HepG2 (cell line): ENCODE measurements at regions not wholly inside any gene's neighbourhood (a gene's known extent, or its start where the extent isn't known, plus 50 kb on each side); places are given as distances from the start of the nearest gene placed in this dataset.

Experiments used
- EZH2 ChIP-seq: conservative IDR thresholded peaks from 2 replicates; pipeline ENCODE4 v1.6.1; 2012; ENCODE audit warnings: mild to moderate bottlenecking, low read depth, low read length, moderate library complexity
- FIP1L1 ChIP-seq: fragments of 200-400 bp; formaldehyde crosslinking; IDR thresholded peaks from 2 replicates; pipeline ENCODE4 v1.6.1; 2018; ENCODE audit warnings: low read depth, mild to moderate bottlenecking, low read length, moderate library complexity, borderline replicate concordance; ENCODE audit not compliant: insufficient read depth
- FOXO1 ChIP-seq: sonication (generic); formaldehyde crosslinking; IDR thresholded peaks from 2 replicates; pipeline ENCODE4 v1.4.0; 2020; ENCODE audit warnings: missing genetic modification reagents
- FOXP1 ChIP-seq, 2 experiments: fragments of 450-650 bp in 1 of 2; IDR thresholded peaks; 2 replicates each; pipeline ENCODE4 v1.6.1; 2017 to 2018; ENCODE audit warnings: antibody characterized with exemption in 1 of 2
- HDAC2 ChIP-seq: sonication (generic); formaldehyde crosslinking; IDR thresholded peaks from 2 replicates; pipeline ENCODE4 v1.4.0; 2020; ENCODE audit warnings: missing genetic modification reagents
- JUND ChIP-seq: sonication (generic); formaldehyde crosslinking; IDR thresholded peaks from 2 replicates; pipeline ENCODE4 v1.8.0; 2022; ENCODE audit warnings: mild to moderate bottlenecking, missing genetic modification reagents
- KLF16 ChIP-seq, 2 experiments: sonication (generic) in 1 of 2; formaldehyde crosslinking in 1 of 2; IDR thresholded peaks; 2 replicates each; pipeline versions ENCODE4 v1.6.1 to v1.8.0; 2016 to 2023; ENCODE audit warnings: missing genetic modification reagents in 2 of 2, missing compliant biosample characterization in 1 of 2
- KLF6 ChIP-seq: IDR thresholded peaks from 2 replicates; pipeline ENCODE4 v1.8.0; 2016; ENCODE audit warnings: missing biosample characterization, missing genetic modification reagents
- NFKBIZ ChIP-seq: IDR thresholded peaks from 2 replicates; pipeline ENCODE4 v1.6.1; 2018; ENCODE audit warnings: missing genetic modification reagents, missing compliant biosample characterization
- NR2F2 ChIP-seq: IDR thresholded peaks from 2 replicates; pipeline ENCODE4 v1.6.1; 2012; ENCODE audit warnings: low read depth, inconsistent platforms, borderline replicate concordance
- PCBP1 ChIP-seq: fragments of 200-400 bp; formaldehyde crosslinking; IDR thresholded peaks from 2 replicates; pipeline ENCODE4 v1.6.1; 2017; ENCODE audit warnings: mild to moderate bottlenecking, low read depth, low read length, borderline replicate concordance
- THYN1 ChIP-seq: sonication (generic); formaldehyde crosslinking; IDR thresholded peaks from 2 replicates; pipeline ENCODE4 v1.8.1; 2023; ENCODE audit warnings: low read depth, mild to moderate bottlenecking, moderate library complexity, missing genetic modification reagents, borderline replicate concordance
- ZNF121 ChIP-seq: sonication (generic); formaldehyde crosslinking; IDR thresholded peaks from 2 replicates; pipeline ENCODE4 v1.5.0; 2020; ENCODE audit warnings: mild to moderate bottlenecking, missing genetic modification reagents
- ZNF530 ChIP-seq: sonication (generic); formaldehyde crosslinking; IDR thresholded peaks from 2 replicates; pipeline ENCODE4 v1.5.0; 2020; ENCODE audit warnings: low read depth, mild to moderate bottlenecking, missing genetic modification reagents
- TF ChIP-seq, protein P1 (sequence below): IDR thresholded peaks from 2 replicates; pipeline ENCODE4 v1.6.1; 2012; ENCODE audit warnings: low read length, improper control_type of control experiment
- TF ChIP-seq, protein P2 (sequence below): sonication (generic); formaldehyde crosslinking; conservative IDR thresholded peaks from 2 replicates; pipeline ENCODE4 v1.4.0; 2020; ENCODE audit warnings: missing genetic modification reagents
- TF ChIP-seq, protein P3 (sequence below): sonication (generic); formaldehyde crosslinking; conservative IDR thresholded peaks from 2 replicates; pipeline ENCODE4 v1.8.0; 2022; ENCODE audit warnings: mild to moderate bottlenecking, moderate library complexity, missing genetic modification reagents
- TF ChIP-seq, protein P4 (sequence below), 2 experiments: sonication (generic) in 1 of 2; formaldehyde crosslinking in 1 of 2; IDR thresholded peaks; 2 replicates each; pipeline versions ENCODE4 v1.4.0 to v1.6.1; 2016 to 2020; ENCODE audit warnings: borderline replicate concordance in 1 of 2, low read depth in 1 of 2, mild to moderate bottlenecking in 1 of 2, missing genetic modification reagents in 1 of 2

DNA sequence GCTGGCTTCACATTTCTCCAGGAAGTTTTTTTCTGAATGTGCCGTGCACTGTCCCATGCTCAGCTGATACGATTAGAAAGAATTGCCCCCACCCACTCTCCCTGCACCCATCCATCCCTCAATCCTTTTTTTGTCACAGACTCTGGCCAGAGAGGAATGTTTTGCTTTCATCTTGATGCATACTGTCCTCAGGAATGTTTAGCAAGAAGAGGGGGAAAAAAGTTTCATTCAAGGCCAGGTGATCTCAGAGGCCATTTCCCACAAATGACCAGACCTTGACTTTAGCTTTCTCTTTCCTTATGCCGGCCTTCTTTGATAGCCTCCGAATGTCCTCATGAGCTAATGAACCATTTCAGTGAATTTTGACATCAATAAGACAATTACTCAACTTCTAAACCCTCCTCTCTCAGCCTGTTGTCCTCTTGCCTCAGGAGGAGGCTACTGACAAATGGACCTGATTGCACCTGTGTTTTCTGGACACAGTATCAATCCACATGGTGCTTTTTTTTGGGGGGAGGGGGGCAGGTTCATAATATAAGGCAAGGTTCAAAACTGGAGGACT is 105.0 kb upstream of the KLF6 start (continued):
- TF ChIP-seq, protein P1, sequence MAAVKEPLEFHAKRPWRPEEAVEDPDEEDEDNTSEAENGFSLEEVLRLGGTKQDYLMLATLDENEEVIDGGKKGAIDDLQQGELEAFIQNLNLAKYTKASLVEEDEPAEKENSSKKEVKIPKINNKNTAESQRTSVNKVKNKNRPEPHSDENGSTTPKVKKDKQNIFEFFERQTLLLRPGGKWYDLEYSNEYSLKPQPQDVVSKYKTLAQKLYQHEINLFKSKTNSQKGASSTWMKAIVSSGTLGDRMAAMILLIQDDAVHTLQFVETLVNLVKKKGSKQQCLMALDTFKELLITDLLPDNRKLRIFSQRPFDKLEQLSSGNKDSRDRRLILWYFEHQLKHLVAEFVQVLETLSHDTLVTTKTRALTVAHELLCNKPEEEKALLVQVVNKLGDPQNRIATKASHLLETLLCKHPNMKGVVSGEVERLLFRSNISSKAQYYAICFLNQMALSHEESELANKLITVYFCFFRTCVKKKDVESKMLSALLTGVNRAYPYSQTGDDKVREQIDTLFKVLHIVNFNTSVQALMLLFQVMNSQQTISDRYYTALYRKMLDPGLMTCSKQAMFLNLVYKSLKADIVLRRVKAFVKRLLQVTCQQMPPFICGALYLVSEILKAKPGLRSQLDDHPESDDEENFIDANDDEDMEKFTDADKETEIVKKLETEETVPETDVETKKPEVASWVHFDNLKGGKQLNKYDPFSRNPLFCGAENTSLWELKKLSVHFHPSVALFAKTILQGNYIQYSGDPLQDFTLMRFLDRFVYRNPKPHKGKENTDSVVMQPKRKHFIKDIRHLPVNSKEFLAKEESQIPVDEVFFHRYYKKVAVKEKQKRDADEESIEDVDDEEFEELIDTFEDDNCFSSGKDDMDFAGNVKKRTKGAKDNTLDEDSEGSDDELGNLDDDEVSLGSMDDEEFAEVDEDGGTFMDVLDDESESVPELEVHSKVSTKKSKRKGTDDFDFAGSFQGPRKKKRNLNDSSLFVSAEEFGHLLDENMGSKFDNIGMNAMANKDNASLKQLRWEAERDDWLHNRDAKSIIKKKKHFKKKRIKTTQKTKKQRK = no peak
- TF ChIP-seq NR2F2 (no peak), KLF6 (CRISPR knock-in tag) (no peak), FIP1L1 (no peak), HDAC2 (CRISPR knock-in tag) (peak; percentile 94), THYN1 (no peak), PCBP1 (no peak), ZNF530 (CRISPR knock-in tag) (no peak), FOXP1 (IDR thresholded peaks at IDR 0.05) (no peak), FOXP1 (CRISPR knock-in tag; IDR thresholded peaks at IDR 0.05) (peak; percentile 71), EZH2 (no peak), NFKBIZ (peak; percentile 82), ZNF121 (no peak), FOXO1 (CRISPR knock-in tag) (peak; percentile 88), KLF16 (CRISPR knock-in tag; IDR thresholded peaks at IDR 0.05) (peak in 1 of 2 experiments; percentile 34; a peak in 2 of 4 replicates), JUND (CRISPR knock-in tag) (peak; percentile 82; the same call in 1 of the 2 replicates)
- TF ChIP-seq, protein P2, sequence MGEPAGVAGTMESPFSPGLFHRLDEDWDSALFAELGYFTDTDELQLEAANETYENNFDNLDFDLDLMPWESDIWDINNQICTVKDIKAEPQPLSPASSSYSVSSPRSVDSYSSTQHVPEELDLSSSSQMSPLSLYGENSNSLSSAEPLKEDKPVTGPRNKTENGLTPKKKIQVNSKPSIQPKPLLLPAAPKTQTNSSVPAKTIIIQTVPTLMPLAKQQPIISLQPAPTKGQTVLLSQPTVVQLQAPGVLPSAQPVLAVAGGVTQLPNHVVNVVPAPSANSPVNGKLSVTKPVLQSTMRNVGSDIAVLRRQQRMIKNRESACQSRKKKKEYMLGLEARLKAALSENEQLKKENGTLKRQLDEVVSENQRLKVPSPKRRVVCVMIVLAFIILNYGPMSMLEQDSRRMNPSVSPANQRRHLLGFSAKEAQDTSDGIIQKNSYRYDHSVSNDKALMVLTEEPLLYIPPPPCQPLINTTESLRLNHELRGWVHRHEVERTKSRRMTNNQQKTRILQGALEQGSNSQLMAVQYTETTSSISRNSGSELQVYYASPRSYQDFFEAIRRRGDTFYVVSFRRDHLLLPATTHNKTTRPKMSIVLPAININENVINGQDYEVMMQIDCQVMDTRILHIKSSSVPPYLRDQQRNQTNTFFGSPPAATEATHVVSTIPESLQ (CRISPR knock-in tag) = no peak
- TF ChIP-seq, protein P3, sequence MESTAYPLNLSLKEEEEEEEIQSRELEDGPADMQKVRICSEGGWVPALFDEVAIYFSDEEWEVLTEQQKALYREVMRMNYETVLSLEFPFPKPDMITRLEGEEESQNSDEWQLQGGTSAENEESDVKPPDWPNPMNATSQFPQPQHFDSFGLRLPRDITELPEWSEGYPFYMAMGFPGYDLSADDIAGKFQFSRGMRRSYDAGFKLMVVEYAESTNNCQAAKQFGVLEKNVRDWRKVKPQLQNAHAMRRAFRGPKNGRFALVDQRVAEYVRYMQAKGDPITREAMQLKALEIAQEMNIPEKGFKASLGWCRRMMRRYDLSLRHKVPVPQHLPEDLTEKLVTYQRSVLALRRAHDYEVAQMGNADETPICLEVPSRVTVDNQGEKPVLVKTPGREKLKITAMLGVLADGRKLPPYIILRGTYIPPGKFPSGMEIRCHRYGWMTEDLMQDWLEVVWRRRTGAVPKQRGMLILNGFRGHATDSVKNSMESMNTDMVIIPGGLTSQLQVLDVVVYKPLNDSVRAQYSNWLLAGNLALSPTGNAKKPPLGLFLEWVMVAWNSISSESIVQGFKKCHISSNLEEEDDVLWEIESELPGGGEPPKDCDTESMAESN (CRISPR knock-in tag) = no peak
- TF ChIP-seq, protein P4, sequence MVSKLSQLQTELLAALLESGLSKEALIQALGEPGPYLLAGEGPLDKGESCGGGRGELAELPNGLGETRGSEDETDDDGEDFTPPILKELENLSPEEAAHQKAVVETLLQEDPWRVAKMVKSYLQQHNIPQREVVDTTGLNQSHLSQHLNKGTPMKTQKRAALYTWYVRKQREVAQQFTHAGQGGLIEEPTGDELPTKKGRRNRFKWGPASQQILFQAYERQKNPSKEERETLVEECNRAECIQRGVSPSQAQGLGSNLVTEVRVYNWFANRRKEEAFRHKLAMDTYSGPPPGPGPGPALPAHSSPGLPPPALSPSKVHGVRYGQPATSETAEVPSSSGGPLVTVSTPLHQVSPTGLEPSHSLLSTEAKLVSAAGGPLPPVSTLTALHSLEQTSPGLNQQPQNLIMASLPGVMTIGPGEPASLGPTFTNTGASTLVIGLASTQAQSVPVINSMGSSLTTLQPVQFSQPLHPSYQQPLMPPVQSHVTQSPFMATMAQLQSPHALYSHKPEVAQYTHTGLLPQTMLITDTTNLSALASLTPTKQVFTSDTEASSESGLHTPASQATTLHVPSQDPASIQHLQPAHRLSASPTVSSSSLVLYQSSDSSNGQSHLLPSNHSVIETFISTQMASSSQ (IDR thresholded peaks at IDR 0.05; ENCODE audit: low read depth) = peak; percentile 60
- TF ChIP-seq, protein P4 (CRISPR knock-in tag; IDR thresholded peaks at IDR 0.05; ENCODE audit: borderline replicate concordance) = peak; percentile 79; the same call in 1 of the 2 replicates
